A549 (cell line): ENCODE measurements at regions not wholly inside any gene's neighbourhood (a gene's known extent, or its start where the extent isn't known, plus 50 kb on each side); places are given as distances from the start of the nearest gene placed in this dataset.

Source experiments
- ATAC-seq, 2 experiments: fragments of 200-7000 bp in 1 of 2; fragments of >200 bp in 1 of 2; cut with Nextera tagmentation in 1 of 2; cut with Tn5 transposase in 1 of 2; 3 replicates each; pipeline versions ENCODE4 v1.8.0 to v1.9.1; 2018 to 2020; ENCODE audit warnings: mild to moderate bottlenecking in 1 of 2, moderate library complexity in 1 of 2
- CTCF ChIA-PET: fragments of 300-600 bp; sonication (Branson Sonifier 250); formaldehyde crosslinking; extraction: SDS; loops from one replicate; lab custom pipeline; 2021; ENCODE audit warnings: antibody characterized with exemption, inconsistent platforms; lab: Yijun Ruan, JAX
- POLR2A ChIA-PET: fragments of 350-600 bp; formaldehyde crosslinking; extraction: SDS; loops from one replicate; lab custom pipeline; 2021; ENCODE audit warnings: antibody characterized with exemption, inconsistent platforms; lab: Yijun Ruan, JAX
- DNase-seq, 2 experiments: peaks; one replicate each; pipeline versions ENCODE4 v3.0.0 to v3.0.0-alpha.2; 2011 to 2016; ENCODE audit warnings: low read depth in 1 of 2, low spot score in 1 of 2
- FAIRE-seq: peaks from 2 replicates; lab custom pipeline; 2011; peaks lifted over from hg19 to GRCh38; lab: Jason Lieb, UNC
- H3K27ac ChIP-seq, 2 experiments: fragments of >200 bp; sonication (Bioruptor Twin); formaldehyde crosslinking; 3 replicates each; pipeline ENCODE4 v1.5.1; 2016 to 2017
- H3K4me1 ChIP-seq: fragments of >200 bp; sonication (Bioruptor Twin); formaldehyde crosslinking; 3 replicates; pipeline ENCODE4 v1.6.1; 2016
- H3K4me2 ChIP-seq: fragments of >200 bp; sonication (Bioruptor Twin); formaldehyde crosslinking; 3 replicates; pipeline ENCODE4 v1.6.1; 2016
- H3K4me3 ChIP-seq: fragments of >200 bp; sonication (Bioruptor Twin); formaldehyde crosslinking; 3 replicates; pipeline ENCODE4 v1.5.1; 2016
- H3K9me3 ChIP-seq: fragments of >200 bp; sonication (Bioruptor Twin); formaldehyde crosslinking; 3 replicates; pipeline ENCODE4 v1.6.1; 2016
- CBX8 ChIP-seq: fragments of 200-600 bp; sonication (generic); IDR thresholded peaks from 2 replicates; pipeline ENCODE4 v1.6.1; 2016
- CEBPB ChIP-seq, 2 experiments: fragments of >200 bp in 1 of 2; sonication (Bioruptor Twin) in 1 of 2; formaldehyde crosslinking in 1 of 2; IDR thresholded peaks; 2 replicates each; pipeline ENCODE4 v1.6.1; 2012 to 2016
- EHMT2 ChIP-seq: fragments of 200-600 bp; sonication (generic); IDR thresholded peaks from 2 replicates; pipeline ENCODE4 v1.6.1; 2016; ENCODE audit warnings: antibody characterized with exemption, low read depth, mild to moderate bottlenecking, moderate library complexity
- FOSB ChIP-seq: fragments of 250-450 bp; sonication (Bioruptor Pico); IDR thresholded peaks from 2 replicates; pipeline ENCODE4 v1.5.0; 2020; ENCODE audit warnings: mild to moderate bottlenecking, moderate library complexity
- FOSL2 ChIP-seq, 2 experiments: fragments of 450-650 bp in 1 of 2; fragments of >200 bp in 1 of 2; sonication (Bioruptor Twin) in 1 of 2; formaldehyde crosslinking; IDR thresholded peaks; 2 replicates each; pipeline versions ENCODE4 v1.5.0 to v1.6.1; 2016 to 2020; ENCODE audit warnings: mild to moderate bottlenecking in 1 of 2, moderate library complexity in 1 of 2
- HOXA7 ChIP-seq: fragments of 250-450 bp; sonication (Bioruptor Pico); IDR thresholded peaks from 2 replicates; pipeline ENCODE4 v1.5.0; 2020; ENCODE audit warnings: mild to moderate bottlenecking, moderate library complexity
- HOXB13 ChIP-seq: fragments of 250-450 bp; sonication (Bioruptor Pico); IDR thresholded peaks from 2 replicates; pipeline ENCODE4 v1.5.0; 2020; ENCODE audit warnings: low read depth, mild to moderate bottlenecking, moderate library complexity
- NR3C1 ChIP-seq: fragments of >200 bp; sonication (Bioruptor Twin); formaldehyde crosslinking; IDR thresholded peaks from 3 replicates; pipeline ENCODE4 v1.6.1; 2017
- PHF8 ChIP-seq: fragments of 200-600 bp; sonication (generic); IDR thresholded peaks from 2 replicates; pipeline ENCODE4 v1.6.1; 2016; ENCODE audit warnings: low read depth, mild to moderate bottlenecking, antibody characterized with exemption, moderate library complexity, borderline replicate concordance
- POLR2AphosphoS2 ChIP-seq: conservative IDR thresholded peaks from 2 replicates; pipeline ENCODE4 v1.6.1; 2012; ENCODE audit warnings: low read length, improper control_type of control experiment, inconsistent platforms
- RAD21 ChIP-seq, 2 experiments: fragments of >200 bp in 1 of 2; sonication (Bioruptor Twin) in 1 of 2; formaldehyde crosslinking in 1 of 2; IDR thresholded peaks in 1 of 2; conservative IDR thresholded peaks in 1 of 2; 2 replicates in 1 of 2; 3 replicates in 1 of 2; pipeline ENCODE4 v1.6.1; 2012 to 2018; ENCODE audit warnings: inconsistent platforms in 1 of 2
- RARB ChIP-seq: fragments of 250-450 bp; sonication (Bioruptor Pico); IDR thresholded peaks from 2 replicates; pipeline ENCODE4 v1.8.0; 2021; ENCODE audit warnings: mild to moderate bottlenecking, moderate library complexity
- RCOR1 ChIP-seq: fragments of 150-350 bp; IDR thresholded peaks from 2 replicates; pipeline ENCODE4 v1.6.1; 2014; ENCODE audit warnings: antibody characterized with exemption, low read length, low read depth
- RFX5 ChIP-seq: fragments of 450-650 bp; IDR thresholded peaks from 2 replicates; pipeline ENCODE4 v1.7.1; 2014; ENCODE audit warnings: antibody characterized with exemption, mild to moderate bottlenecking, moderate library complexity
- TP53 ChIP-seq: fragments of 250-450 bp; sonication (Bioruptor Pico); IDR thresholded peaks from 2 replicates; pipeline ENCODE4 v1.5.0; 2021; ENCODE audit warnings: mild to moderate bottlenecking, moderate library complexity
- ZSCAN20 ChIP-seq: fragments of 250-450 bp; sonication (Bioruptor Pico); IDR thresholded peaks from 2 replicates; pipeline ENCODE4 v1.8.0; 2022; ENCODE audit warnings: mild to moderate bottlenecking, moderate library complexity
- WGBS: methylation state at CpG from one replicate; pipeline ENCODE4 v1.1.6; 2017; ENCODE audit errors: missing lambda C conversion rate; 5-methylcytosine and 5-hydroxymethylcytosine counted together
- TF ChIP-seq, protein P1 (sequence below): fragments of >200 bp; sonication (Bioruptor Twin); formaldehyde crosslinking; IDR thresholded peaks from 2 replicates; pipeline ENCODE4 v1.6.1; 2016
- TF ChIP-seq, protein P2 (sequence below): fragments of 250-450 bp; sonication (Bioruptor Pico); IDR thresholded peaks from 2 replicates; pipeline ENCODE4 v1.5.0; 2020; ENCODE audit warnings: low read depth, mild to moderate bottlenecking, moderate library complexity
- TF ChIP-seq, protein P3 (sequence below): IDR thresholded peaks from 2 replicates; pipeline ENCODE4 v1.6.1; 2012
- TF ChIP-seq, protein P4 (sequence below): IDR thresholded peaks from 2 replicates; pipeline ENCODE4 v1.6.1; 2012; ENCODE audit warnings: low read depth, borderline replicate concordance
- TF ChIP-seq, protein P5 (sequence below): IDR thresholded peaks from 2 replicates; pipeline ENCODE4 v1.6.1; 2012

DNA sequence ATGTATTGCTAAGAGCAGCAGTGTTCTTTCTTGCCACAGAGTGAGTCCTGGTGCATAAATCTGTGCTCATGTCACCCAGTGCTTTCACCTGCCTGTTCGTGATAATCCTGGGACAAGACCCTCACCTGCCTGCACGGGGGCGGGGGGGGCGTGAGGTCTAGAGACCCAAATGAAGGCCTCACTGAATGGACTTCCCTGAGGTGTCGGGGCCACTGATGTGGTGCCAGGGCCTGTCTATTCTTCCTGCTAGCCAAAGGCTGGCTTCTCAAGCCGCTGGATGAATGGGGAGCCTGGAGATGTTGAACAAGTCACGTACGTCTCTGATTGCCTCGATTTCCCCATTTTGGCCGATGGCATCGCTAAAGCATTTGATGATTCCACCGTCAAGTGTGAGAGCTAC is 118.8 kb upstream of the IRF2BP2 start:
- Histone ChIP-seq H3K4me2 (no peak overlapping the region), H3K9me3 (no peaks in the 10 kb centered on the region), H3K27ac (peak overlapping the region in 1 of 2 experiments; percentile 43; a peak in 1 of 6 replicates), H3K4me1 (peaks cover 46% of the 10 kb centered on the region), H3K4me3 (no peak overlapping the region)
- no peak for FAIRE-seq
- POLR2A ChIA-PET, result interaction anchor here (1.0 kb wide), 1 partner anchor 116 kb away, joined by 3 read pairs; no protein-coding TSS in a partner anchor
- no peak for ATAC-seq
- WGBS, result 85% methylated on average over 8 of the region's 12 CpGs
- DNase-seq, result no peak
- CTCF ChIA-PET, result interaction anchor here (0.6 kb wide), 1 partner anchor 23 kb away, joined by 3 read pairs; no protein-coding TSS in a partner anchor
- TF ChIP-seq NR3C1 (no peak), EHMT2 (no peak), RCOR1 (no peak), HOXB13 (no peak), ZSCAN20 (no peak), CBX8 (no peak), HOXA7 (CRISPR knock-in tag) (no peak), FOSL2 (IDR thresholded peaks at IDR 0.05) (no peak), FOSL2 (CRISPR knock-in tag; IDR thresholded peaks at IDR 0.05) (no peak), CEBPB (IDR thresholded peaks at IDR 0.05) (no peak), RAD21 (conservative IDR thresholded peaks at IDR 0.05 in 1 of 2, IDR thresholded peaks at IDR 0.05 in 1 of 2) (no peak), PHF8 (no peak), POLR2AphosphoS2 (no peak), TP53 (CRISPR knock-in tag) (no peak), RARB (CRISPR knock-in tag) (no peak), FOSB (CRISPR knock-in tag) (no peak), RFX5 (no peak)
- TF ChIP-seq, protein P1, sequence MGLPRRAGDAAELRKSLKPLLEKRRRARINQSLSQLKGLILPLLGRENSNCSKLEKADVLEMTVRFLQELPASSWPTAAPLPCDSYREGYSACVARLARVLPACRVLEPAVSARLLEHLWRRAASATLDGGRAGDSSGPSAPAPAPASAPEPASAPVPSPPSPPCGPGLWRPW, result no peak
- TF ChIP-seq, protein P2, sequence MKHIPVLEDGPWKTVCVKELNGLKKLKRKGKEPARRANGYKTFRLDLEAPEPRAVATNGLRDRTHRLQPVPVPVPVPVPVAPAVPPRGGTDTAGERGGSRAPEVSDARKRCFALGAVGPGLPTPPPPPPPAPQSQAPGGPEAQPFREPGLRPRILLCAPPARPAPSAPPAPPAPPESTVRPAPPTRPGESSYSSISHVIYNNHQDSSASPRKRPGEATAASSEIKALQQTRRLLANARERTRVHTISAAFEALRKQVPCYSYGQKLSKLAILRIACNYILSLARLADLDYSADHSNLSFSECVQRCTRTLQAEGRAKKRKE (CRISPR knock-in tag), result no peak
- TF ChIP-seq, protein P3, sequence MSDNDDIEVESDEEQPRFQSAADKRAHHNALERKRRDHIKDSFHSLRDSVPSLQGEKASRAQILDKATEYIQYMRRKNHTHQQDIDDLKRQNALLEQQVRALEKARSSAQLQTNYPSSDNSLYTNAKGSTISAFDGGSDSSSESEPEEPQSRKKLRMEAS, result no peak
- TF ChIP-seq, protein P4, sequence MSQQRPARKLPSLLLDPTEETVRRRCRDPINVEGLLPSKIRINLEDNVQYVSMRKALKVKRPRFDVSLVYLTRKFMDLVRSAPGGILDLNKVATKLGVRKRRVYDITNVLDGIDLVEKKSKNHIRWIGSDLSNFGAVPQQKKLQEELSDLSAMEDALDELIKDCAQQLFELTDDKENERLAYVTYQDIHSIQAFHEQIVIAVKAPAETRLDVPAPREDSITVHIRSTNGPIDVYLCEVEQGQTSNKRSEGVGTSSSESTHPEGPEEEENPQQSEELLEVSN, result no peak

DNA sequence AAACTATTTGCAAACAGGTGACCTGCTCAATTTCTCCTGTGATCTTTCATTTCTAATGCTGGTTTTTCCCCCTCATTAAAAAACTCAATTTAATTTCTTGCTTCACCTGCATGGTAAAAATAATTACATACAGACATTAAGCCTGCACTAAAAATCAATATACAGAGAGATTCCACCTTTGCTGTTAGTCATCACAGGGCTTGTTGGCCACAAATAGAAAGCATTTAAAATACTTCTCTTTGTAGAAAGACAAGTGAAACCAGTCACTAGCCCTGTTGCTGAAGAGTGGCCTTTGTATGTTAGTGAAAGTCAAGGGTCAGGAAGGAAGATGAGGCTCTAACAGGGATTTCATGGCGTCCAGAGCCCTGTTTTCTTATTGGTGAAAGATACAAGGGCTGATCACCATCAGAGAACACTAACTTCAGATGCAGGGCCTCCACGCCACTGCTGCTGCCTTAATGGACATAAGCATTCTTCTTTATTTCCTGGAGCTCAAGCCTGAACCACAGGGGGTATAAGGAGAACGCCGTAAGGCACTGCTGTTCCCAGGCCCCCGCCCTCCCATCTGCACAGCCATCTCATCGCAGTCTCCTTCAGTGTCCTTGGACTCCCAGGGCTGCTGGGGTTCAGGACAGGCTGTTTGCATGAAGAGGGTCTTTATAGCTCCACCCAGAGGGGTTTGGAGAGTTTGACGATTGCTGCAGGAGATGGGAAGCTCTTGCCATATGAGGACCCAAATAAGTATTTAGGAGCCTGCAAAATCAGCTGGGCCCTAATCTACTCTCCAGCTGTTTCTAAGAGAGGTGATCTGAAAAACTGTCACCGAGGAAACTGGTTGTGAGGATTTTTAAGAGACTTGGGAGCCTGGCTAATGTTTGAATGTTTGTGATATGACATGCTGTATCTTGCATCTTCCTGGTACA is 117.3 kb upstream of the IRF2BP2 start:
- ChIA-PET CTCF (interaction anchor here (1.0 to 2.3 kb wide), 2 partner anchors 237 to 357 kb away, joined by 3 to 7 read pairs; no protein-coding TSS in a partner anchor), POLR2A (no interaction called here)
- H3K4me1 ChIP-seq, result peaks cover 61% of the 10 kb centered on the region
- TF ChIP-seq HOXA7 (CRISPR knock-in tag), result no peak
- TF ChIP-seq, protein P5, sequence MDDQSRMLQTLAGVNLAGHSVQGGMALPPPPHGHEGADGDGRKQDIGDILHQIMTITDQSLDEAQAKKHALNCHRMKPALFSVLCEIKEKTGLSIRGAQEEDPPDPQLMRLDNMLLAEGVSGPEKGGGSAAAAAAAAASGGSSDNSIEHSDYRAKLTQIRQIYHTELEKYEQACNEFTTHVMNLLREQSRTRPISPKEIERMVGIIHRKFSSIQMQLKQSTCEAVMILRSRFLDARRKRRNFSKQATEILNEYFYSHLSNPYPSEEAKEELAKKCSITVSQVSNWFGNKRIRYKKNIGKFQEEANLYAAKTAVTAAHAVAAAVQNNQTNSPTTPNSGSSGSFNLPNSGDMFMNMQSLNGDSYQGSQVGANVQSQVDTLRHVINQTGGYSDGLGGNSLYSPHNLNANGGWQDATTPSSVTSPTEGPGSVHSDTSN, result no peak
- H3K27ac ChIP-seq, result peak overlapping the region; percentile 86 to 87; a peak in 4 of 6 replicates
- no peak overlapping the region for H3K4me2 ChIP-seq
- H3K9me3 ChIP-seq, result no peaks in the 10 kb centered on the region
- H3K4me3 ChIP-seq, result no peak overlapping the region
- FAIRE-seq (no peak), ATAC-seq (no peak), DNase-seq (no peak)
- WGBS, result 89% methylated on average over 7 of the region's 8 CpGs
